HG02763 (cell line): ENCODE measurements at regions not wholly inside any gene's neighbourhood (a gene's known extent, or its start where the extent isn't known, plus 50 kb on each side); places are given as distances from the start of the nearest gene placed in this dataset.

Source experiments
- ATAC-seq: cut with Tn5 transposase; IDR thresholded peaks from one replicate; pipeline ENCODE4 v1.9.1; 2021; ENCODE audit warnings: mild to moderate bottlenecking, moderate library complexity; ENCODE audit not compliant: unreplicated experiment

DNA sequence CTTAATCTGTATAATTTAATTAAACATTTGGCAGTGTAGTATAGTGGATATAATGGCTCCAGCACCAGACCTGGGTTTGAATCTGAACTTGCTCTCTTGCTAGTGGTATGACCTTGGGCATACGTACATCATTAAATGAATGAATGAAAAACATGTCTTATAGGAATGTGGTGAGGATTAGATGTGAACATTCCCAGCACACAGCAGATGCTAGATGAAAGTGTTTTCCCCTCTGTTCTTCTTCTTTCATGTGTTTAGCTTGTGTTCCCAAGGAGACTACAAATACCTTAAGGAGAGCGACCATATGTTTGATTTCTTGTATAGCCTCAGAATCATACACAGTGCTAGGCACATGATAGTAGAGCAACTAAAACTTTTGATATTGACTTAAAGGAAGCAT lies 56.5 kb downstream of the CT47B1 start:
- no peak for ATAC-seq

DNA sequence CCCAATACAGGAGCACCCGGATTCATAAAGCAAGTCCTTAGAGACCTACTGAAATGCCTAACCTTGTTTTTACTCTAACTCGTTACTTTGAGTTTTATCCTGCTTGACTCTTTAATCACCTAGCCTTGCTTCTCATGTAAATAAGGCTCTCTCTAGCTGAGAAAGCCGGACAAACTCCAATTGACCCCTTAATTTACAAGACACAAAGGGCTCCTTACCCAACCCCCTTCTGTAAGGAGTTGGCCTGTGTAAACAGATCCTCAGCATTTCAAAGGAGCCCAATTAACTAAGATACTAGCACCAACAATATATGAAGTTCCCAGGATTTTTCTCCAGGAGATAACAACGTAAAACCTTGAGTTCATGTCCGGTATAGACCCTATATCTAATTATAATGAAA lies 61.7 kb downstream of the CT47B1 start:
- no peak for ATAC-seq

DNA sequence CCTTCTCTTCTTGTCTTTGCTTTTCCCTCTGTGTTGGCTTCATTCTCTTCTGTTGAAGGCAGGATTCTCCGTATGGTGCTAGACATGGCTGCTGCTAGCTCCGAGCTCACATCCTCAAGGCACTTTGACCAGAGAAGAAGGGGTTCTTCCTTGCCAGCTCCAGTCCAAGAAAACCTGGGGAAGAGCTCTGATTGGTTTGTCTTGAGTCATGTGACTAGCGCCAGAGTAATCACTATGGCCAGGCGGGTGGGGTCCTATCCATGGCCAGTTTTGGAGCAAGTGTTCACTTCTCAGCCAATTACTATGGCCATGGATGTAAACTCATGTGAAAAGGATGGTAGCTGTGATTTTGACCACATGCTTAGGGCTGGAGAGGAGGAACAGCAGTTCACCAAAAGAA lies 74.2 kb downstream of the CT47B1 start:
- ATAC-seq, result no peak

DNA sequence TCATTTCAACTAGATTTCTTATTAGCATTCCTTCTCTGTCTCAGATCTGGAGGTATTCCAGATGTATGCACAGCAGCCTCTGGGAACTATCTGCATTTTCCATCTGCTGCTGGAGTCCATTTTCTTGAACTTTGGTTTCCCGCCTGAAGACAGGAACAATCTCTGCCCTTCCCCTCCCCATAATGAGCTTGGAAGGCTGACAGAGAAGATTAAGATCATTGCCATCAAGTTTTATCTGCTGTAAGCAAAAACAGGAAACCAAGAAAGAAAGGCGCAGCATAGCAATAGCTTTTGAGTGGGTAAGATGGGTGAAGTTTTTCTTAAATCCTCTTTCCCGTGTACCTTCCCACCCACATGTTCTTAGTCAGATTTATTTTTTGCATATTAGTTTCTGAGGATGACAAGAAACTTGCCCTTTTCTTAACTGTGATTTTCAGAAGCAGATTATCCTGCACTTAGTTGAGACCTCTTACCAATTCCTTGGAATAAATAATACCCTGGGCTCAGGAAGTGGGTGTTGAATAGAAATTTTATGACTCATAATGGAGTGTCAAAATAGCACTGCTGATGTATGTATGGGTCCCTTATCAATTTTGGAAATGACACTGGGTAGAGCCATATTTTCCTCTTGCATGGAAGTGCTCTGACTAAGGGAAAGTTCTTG lies 78.3 kb downstream of the CT47B1 start:
- ATAC-seq, result no peak

DNA sequence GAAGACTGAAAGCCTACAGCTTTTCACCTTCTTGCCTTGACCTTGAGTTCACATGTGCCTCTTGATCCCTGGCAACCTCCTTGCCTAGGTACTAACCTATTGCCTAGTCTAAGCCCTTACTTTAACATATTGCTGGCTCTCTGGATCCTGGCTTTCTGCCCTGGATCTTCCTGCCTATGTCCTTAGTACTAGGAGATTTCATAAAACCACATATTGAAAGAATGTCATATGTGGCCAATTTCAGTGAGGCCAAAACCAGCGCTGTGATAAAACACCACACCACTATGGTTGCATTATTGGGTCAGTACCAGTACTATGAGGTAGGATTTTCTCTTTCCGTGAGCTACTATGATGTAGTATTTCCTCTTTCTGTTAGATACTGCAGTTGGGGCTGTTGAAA lies 80.4 kb downstream of the CT47B1 start:
- no peak for ATAC-seq

DNA sequence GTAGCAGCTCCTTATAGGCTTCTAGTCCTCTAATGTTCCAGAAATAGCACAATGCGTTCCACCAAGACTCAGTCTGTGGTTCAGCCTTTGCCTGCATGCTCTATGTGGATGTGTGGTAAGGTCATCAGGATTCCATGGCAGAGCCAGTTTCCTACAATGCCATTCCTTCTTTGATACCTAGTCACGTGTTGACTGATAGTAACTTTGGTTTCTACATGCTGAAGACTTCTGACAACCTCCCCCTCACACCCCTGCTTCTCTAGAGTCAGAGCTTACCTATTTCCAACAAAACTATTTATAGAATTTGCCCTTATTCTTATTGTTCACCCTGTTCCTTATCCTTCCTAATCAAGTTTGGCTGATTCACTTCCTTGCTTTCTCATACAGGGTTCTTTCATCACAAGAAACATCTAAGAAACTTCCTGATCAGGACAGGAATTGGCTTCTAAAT lies 81.1 kb downstream of the CT47B1 start:
- no peak for ATAC-seq

DNA sequence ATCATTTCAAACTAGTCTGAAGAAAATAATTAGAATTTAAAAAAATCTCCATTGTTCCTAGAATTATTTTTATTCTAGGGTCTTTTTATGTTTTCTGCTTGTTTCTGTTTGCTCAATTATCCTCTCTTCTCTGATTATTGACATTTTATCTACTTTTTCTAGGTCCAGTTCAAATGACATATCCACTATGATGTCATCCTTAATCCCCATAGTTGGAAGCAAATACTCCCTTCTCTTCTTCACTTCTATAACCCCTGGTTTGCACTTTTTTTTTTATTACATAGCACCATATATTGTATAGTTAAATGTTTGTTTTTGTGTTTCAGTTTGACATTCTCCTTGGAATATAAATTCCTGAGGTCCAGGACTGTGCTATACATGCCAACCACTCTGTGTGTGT lies 82.6 kb downstream of the CT47B1 start:
- no peak for ATAC-seq

DNA sequence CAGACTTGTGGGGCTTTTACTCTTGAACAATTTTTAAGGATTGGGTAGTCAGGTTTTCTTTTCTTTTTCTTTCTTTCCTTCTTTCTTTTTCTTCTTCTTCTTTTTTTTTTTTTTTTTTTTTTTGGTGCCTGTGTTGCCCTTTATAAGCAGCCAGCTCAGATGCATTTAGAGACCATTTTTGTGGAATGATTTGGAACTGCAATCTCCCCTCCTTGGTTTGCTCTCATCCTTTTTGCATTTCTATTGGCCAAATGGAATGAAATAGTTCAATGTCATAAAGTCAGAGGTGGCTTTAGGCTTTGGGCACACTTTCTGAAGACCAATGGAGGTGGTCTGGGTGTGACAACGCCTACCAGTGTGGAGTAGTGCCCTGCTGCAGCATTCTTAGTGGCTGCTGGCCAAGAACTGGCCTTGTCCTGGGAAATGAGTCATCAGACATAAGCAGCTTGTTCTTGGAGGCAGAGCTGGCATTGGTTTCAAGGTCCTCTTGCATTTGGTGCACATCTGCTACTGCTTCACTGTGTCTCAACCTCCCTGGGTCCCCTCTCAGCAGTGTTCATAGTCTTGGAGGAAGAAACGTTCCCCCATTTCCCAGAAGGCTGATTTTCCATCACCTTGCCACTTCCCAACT lies 84.5 kb downstream of the CT47B1 start:
- no peak for ATAC-seq

DNA sequence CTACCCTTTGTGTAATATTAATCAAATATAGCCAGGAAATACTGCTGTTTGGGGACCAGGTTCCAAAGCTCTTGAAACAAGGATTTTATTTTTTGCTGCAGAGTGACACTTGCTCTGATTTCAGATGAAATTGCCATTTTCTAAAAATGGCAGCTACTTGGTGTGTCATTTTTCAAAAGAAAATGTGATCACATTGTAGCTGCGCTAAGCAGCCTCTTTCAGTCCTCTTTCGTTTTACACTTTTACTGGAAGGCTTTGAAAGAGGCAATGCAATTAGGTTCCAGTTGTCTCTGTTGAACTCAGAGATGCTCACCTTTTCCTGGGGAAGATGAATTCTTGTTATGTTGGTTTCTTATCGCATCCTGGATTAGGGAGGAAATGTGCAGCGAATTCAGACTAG lies 85.1 kb downstream of the CT47B1 start:
- no peak for ATAC-seq

DNA sequence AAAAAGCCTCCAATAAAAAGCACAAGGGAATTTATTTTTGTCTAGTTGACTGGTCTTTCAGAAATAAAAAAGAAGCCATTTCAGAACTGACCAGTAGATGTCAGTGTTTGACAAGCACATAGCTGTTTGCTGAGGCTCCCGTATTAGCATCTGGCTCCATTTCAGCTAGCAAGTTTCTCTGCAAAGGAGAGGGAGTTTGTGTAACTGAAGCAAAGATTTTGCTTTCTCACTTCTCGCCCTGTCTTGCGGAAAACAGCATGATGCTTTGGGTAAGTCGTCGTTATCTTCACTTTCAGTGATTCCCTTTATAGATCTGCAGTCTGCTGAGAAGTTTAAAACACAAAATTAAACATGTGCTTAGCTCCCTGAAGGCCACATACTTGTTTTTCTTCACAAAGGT lies 85.5 kb downstream of the CT47B1 start:
- ATAC-seq, result peak; percentile 64

DNA sequence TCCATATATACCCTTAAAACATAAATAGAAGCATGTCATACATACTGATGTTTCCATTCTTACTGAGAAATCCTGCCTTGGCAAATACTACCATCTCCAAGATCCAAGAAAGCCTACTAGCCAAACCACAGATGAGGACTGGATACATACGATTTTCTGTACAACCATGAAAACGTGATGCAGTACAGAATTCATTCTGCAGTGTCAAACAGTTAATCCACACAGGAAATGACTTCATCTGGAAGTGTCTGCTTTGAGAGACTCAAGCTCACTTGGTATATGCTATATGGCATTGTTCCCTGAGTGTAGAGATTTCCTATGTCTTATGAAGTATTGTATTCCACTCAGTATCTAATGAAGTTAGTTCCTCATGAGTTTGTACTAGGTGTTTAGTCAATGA lies 94.3 kb downstream of the CT47B1 start:
- ATAC-seq, result no peak

DNA sequence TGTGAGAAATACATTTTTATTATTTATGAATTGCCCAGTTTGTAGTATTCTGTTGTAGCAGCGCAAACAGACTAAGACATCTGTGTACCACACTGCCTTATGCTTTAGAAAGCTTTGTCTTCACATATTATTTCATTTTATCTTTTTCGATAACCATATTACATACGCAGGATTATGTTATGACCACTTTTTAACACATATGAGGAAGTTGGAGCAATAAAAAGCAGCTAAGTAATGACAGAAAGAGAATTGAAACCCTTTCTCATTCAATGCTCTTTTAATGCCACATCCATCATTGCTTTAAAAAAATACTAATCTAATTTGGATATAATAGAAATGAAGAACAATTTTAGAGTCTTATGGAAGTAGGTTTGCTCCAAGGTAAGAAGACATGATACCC lies 99.7 kb downstream of the CT47B1 start:
- ATAC-seq, result no peak

DNA sequence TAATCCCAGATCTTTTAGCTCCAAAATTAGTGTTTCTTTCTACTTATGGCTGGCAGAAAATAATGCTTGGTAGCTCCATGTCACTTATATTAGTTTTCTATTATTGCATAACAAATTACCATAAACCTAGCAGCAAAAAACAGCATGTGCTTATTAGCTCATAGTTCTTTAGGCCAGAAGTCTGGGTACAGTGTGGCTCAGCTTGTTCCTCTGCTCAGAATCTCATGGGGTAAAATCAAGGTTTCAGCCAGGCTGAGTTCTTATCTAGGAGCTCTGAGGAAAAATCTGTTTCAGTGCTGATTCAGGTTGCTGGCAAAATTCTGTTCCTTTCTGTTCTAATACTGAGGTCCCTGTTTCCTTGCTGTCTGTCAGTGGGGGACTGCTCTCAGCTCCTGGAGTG lies 101.1 kb downstream of the CT47B1 start:
- no peak for ATAC-seq

DNA sequence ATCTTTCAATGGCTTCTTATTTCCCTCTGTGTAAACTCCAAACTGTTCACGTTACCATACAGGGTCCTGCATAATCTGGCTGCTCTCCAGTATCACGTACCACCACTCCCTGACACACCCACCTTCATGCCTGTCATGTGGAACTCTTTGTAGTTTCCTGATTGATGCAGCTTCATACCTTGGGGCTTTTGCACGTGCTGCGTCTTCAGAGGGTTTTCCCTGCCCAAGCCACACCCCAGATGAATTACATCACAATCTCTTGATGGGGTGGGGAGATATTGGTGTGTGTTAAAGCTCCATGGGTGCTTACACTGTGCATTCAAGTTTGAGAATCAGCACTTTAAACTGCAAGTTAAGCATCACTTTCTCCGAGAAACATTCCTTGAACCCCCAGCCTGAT lies 101.9 kb downstream of the CT47B1 start:
- ATAC-seq, result no peak

DNA sequence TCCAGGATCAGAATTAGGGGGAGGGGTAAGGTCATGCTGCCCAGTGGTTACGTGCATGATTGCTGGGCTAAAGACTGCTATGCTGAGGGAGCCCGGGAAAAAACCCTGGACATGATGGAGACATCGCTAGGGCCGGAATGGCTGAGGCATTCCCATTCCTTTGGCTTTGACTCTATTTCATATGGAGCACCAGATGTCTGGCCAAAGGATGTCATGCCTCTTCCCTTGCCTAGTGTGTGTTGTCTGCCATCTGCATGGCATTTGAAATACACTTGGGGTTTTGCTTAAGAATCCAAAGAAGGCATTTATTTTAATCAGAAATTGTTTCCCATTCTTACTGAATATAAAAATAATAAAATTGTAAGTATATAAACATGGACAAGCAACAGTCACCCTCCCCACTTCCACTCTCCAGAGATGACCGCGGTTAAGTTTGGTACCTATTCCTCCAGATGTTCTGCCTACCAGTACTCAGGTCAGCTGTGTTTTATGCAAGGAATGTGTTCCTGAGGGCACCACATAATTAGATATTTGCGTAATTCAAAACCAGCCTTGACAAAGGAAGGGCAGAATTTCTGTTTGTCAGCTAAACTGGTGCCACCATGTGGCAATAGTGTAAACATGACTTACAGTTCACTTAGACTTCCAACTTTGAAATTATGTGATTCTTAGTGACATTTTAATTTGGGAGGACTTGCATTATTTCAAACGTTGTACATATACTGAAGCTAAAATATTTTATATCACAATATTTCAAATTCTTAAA lies 105.9 kb downstream of the CT47B1 start:
- ATAC-seq, result no peak

DNA sequence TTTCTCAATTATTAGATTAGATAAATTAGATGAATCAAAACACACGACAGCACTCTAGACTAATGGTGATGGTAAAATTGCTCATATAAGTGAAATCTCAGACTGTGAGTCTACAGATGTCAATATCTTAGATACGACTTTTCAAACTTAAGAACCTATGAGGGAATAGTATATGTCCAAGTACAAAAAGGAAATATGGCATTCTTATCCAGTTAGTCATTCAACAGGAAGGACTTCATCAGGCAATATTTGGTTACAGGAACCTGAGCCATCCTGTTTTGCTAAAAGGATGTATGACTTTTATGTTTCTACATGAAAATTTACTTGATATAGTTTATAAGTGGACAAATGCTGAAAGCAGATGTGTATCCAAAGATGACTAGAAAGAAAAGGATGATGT lies 107.0 kb downstream of the CT47B1 start:
- ATAC-seq, result no peak

DNA sequence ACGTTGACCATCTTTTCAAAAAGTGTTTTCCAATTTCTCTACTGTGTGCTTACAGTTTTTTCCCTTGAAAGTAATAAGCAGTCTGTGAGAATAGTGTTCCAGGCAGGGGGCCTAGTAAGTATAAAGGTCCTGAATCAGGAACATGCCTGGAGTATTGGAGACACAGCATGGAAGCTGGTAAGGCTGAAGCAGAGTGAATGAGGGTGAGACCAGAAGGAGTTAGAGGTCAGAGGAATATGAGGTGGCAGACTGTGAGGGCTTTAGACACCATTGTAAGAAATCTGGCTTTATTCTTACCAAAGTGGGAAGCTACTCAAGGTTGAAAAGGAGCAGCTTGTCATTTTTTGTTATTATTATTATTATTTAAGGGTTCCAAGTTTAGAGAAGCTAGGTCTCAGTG lies 107.4 kb downstream of the CT47B1 start:
- ATAC-seq, result no peak

DNA sequence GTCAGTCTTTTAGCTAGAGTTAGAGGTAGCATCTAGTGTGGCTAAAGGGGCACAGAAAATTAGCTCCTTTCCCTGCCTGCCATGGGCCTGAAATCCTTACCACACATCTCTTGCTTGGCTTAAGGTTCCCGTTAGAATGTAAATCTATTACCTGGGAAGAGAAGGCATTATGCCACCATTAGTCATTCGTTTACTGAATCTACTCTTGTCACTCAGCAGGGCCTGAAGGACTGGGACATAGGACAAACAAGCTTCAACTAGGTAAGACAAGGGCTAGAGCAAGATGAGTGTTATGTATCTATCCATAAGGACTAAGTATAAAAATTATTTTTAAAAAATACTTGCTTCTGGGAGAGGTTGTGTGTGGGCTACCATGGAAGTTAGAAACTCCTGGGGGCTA lies 112.4 kb downstream of the CT47B1 start:
- ATAC-seq, result no peak

DNA sequence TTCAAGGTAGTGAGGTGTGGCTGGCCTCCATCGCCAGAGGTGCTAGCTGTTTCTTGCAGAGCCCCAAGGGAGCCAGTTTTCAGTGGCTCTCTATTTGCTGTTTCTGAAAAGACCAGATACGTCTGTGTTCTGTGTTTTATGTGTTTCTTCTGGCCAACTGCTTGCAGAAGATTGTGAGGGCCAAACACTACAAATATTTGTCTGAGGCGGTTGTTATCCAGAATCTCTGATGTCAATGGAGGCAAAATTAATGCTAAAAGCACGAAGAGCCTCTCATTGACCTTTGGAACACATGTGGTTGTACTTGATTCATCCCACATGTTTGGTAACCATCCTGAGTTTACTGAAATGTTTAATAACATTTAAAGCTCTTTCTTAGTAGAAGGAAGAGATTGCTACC lies 113.9 kb downstream of the CT47B1 start:
- ATAC-seq, result no peak

DNA sequence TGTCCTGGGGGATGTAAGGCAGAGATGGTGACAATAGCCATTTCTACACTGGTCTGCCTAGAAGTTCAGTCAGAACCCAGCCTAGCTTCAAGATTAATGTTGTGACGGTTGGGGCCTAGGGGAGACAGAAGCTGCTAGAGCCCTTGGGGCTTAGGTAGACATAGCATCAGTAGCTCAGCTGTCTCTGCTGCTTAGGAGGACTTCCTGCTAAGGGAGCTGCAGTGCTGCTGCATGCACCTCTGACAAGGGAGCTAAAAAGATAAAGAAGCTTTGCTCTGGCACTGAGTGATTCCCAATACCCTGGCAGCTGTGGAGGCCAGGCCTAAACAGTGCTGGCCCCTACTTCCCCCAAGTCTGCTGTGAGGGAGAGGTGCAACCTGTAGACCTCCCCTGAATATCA lies 116.0 kb downstream of the CT47B1 start:
- ATAC-seq, result no peak

DNA sequence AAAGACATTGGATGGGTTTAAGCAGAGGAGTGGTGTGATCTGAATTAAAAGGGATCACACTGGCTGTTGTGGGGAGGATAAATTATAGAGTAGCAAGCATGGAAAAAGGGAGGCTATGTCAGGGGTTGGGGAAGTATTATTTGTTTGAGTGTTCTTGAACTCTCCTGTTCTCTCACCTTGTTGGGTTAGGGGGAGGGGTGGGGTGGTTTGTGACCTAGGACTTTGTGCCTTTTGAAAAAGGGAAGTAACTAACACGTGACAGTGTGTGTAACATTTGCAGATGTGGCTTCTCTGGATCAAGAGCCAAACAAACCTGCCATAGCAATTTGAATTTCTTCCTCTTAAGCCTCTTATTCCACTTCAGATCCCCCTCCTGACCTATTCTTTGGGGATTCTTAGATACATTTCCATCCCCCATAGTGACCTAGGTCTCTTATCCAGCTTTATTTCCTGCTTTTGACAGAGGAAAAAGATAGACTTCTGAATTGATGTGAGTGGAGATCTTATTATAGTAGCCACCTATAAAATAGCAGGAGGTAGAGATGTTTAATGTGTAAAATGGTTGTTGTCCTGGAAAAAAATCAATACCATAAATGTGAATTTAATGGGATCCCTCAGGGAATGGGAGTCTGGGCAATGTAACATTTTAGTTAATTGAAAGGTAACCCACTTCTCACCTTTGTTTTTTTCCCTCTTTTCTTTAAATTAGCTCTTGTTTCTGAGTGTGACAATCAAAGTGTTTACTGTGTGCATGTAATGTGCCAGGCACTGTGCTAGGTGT lies 120.4 kb downstream of the CT47B1 start:
- peak; percentile 64 for ATAC-seq
